ENCODE measurements at regions not wholly inside any gene's neighbourhood (a gene's known extent, or its start where the extent isn't known, plus 50 kb on each side); places are given as distances from the start of the nearest gene placed in this dataset.

DNA sequence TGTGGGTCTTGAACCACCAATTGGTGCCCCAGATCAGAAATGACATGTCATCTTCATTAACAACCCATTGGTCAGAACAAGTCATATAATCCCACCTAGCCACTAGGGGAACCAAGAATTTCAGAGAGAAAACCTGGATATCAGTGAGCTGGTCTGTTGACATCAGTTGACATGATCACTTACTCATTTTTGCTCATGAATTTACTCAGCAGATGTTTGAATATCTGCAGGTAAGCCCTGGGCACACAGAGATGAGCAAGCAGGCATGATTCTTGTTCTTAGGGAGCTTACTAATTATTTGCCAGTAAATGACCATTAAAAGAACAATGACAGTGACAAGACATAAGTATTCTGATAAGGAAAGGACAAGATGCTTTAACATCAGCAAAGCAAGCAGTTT is 64.3 kb upstream of the PLCL2 start:
- Histone ChIP-seq H2AK5ac (ENCODE audit: low read depth, low read length) (no peak overlapping the region), H3K27ac (ENCODE audit: insufficient read depth, low read length) (no peak overlapping the region), H4K20me1 (ENCODE audit: insufficient read depth, low read length) (no peaks in the 10 kb centered on the region), H3K27me3 (ENCODE audit: control insufficient read depth, insufficient read depth, low read length) (peaks cover 3% of the 10 kb centered on the region; the same call in 1 of the 2 replicates), H3K18ac (ENCODE audit: low read depth, low read length) (no peak overlapping the region), H3K56ac (ENCODE audit: extremely low read depth, insufficient read depth, low read length) (no peak overlapping the region), H2BK120ac (ENCODE audit: low read depth, low read length) (no peak overlapping the region), H2BK5ac (ENCODE audit: low read depth, low read length, poor library complexity, severe bottlenecking) (no peak overlapping the region), H3K4me1 (ENCODE audit: control insufficient read depth, insufficient read depth, low read length) (no peaks in the 10 kb centered on the region), H4K8ac (ENCODE audit: low read depth in 2 of 2, low read length in 2 of 2) (no peak overlapping the region), H3K79me1 (ENCODE audit: low read depth in 1 of 2, low read length in 2 of 2) (no peaks in the 10 kb centered on the region), H2AK9ac (replicated peaks; ENCODE audit: low read depth, low read length, poor library complexity) (no peak overlapping the region), H3K9me3 (ENCODE audit: control insufficient read depth, insufficient read depth, low read length) (no peaks in the 10 kb centered on the region), H4K91ac (ENCODE audit: insufficient read depth, low read depth, low read length) (no peak overlapping the region), H3K4me2 (ENCODE audit: low read depth, low read length) (no peak overlapping the region), H3K23ac (ENCODE audit: low read depth, low read length) (no peak overlapping the region), H2BK15ac (ENCODE audit: low read depth, low read length) (no peak overlapping the region), H2BK20ac (ENCODE audit: low read depth, low read length) (no peak overlapping the region), H3K14ac (replicated peaks; ENCODE audit: low read depth, low read length) (no peak overlapping the region), H2AFZ (replicated peaks; ENCODE audit: low read length, poor library complexity) (no peak overlapping the region), H3K4ac (ENCODE audit: low read depth, low read length) (no peak overlapping the region), H3K36me3 (ENCODE audit: control insufficient read depth, insufficient read depth, low read length) (no peaks in the 10 kb centered on the region), H3K9me1 (ENCODE audit: insufficient read depth, low read length) (no peaks in the 10 kb centered on the region), H3K9ac (ENCODE audit: low read depth, low read length) (no peak overlapping the region), H3K4me3 (ENCODE audit: insufficient read depth, low read depth, low read length) (no peak overlapping the region), H4K5ac (ENCODE audit: low read depth, low read length) (no peak overlapping the region)
- TF ChIP-seq FOS (IDR thresholded peaks at IDR 0.05; ENCODE audit: low read depth, low read length) (no peak), RCOR1 (IDR thresholded peaks at IDR 0.05; ENCODE audit: insufficient replicate concordance, low read length) (no peak)
- TF ChIP-seq, protein P1, sequence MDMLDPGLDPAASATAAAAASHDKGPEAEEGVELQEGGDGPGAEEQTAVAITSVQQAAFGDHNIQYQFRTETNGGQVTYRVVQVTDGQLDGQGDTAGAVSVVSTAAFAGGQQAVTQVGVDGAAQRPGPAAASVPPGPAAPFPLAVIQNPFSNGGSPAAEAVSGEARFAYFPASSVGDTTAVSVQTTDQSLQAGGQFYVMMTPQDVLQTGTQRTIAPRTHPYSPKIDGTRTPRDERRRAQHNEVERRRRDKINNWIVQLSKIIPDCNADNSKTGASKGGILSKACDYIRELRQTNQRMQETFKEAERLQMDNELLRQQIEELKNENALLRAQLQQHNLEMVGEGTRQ (IDR thresholded peaks at IDR 0.05; ENCODE audit: low read depth, low read length): no peak
- TF ChIP-seq, protein P2, sequence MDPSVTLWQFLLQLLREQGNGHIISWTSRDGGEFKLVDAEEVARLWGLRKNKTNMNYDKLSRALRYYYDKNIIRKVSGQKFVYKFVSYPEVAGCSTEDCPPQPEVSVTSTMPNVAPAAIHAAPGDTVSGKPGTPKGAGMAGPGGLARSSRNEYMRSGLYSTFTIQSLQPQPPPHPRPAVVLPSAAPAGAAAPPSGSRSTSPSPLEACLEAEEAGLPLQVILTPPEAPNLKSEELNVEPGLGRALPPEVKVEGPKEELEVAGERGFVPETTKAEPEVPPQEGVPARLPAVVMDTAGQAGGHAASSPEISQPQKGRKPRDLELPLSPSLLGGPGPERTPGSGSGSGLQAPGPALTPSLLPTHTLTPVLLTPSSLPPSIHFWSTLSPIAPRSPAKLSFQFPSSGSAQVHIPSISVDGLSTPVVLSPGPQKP (IDR thresholded peaks at IDR 0.05; ENCODE audit: borderline replicate concordance, low read depth, low read length): no peak
- BruUV-seq (replicated peaks): no TSS peak
- dilution Hi-C loops (cut with HindIII; ENCODE audit: low sequenced_read_pairs, unreplicated experiment): no loop called here
- intact Hi-C loops (cut with micrococcal nuclease): no loop called here
- in situ Hi-C loops (cut with MboI; ENCODE audit: low sequenced_read_pairs): no loop called here
- ChIA-PET POLR2A (ENCODE audit: unreplicated experiment) (no interaction called here), CTCF (no interaction called here)
- DNase-seq: no peak
- ATAC-seq (ENCODE audit: low read depth): no peak

Measured in IMR-90 (cell line).